Stomach (tissue), 4 donors: ENCODE measurements at regions not wholly inside any gene's neighbourhood (a gene's known extent, or its start where the extent isn't known, plus 50 kb on each side); places are given as distances from the start of the nearest gene placed in this dataset.

ENCODE experiments used
- POLR2A ChIP-seq, 4 donors: fragments of 450-650 bp; IDR thresholded peaks; one replicate each; pipeline ENCODE4 v1.6.1; 2016; ENCODE audit warnings: antibody characterized with exemption in 4 of 4, control low read depth in 2 of 4, mild to moderate bottlenecking in 1 of 4, moderate library complexity in 1 of 4
- POLR2AphosphoS5 ChIP-seq, 3 donors: sonication (generic); formaldehyde crosslinking; IDR thresholded peaks; one replicate each; pipeline ENCODE4 v1.6.1; 2016; ENCODE audit warnings: antibody characterized with exemption in 3 of 3
- TF ChIP-seq, protein P1 (sequence below), 7 experiments: fragments of 450-650 bp in 4 of 7; fragments of 200-600 bp in 3 of 7; sonication (generic) in 3 of 7; IDR thresholded peaks; one replicate each; pipeline ENCODE4 v1.5.1; 2016 to 2019; ENCODE audit warnings: antibody characterized with exemption in 7 of 7, control low read depth in 2 of 7, mild to moderate bottlenecking in 1 of 7

DNA sequence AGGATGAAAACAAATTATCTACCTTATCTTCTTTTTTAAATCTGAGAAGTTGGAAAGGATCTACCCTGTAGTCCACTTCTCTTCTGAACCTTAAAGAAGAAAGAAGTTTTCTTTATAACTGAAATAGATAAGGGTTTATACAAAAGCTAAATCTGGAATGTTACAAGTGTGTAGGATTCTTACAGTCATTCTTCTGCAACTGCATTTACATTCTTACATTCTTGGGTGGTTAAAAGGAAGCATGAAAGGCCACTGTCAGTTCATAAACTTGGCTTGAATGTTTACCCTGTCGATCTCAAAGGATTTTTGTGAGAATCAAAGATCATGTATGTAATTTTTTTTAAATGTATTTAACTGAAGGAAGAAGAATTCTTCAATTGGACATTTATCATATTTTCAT lies 142.1 kb upstream of the BRINP3 start:
- TF ChIP-seq, protein P1, sequence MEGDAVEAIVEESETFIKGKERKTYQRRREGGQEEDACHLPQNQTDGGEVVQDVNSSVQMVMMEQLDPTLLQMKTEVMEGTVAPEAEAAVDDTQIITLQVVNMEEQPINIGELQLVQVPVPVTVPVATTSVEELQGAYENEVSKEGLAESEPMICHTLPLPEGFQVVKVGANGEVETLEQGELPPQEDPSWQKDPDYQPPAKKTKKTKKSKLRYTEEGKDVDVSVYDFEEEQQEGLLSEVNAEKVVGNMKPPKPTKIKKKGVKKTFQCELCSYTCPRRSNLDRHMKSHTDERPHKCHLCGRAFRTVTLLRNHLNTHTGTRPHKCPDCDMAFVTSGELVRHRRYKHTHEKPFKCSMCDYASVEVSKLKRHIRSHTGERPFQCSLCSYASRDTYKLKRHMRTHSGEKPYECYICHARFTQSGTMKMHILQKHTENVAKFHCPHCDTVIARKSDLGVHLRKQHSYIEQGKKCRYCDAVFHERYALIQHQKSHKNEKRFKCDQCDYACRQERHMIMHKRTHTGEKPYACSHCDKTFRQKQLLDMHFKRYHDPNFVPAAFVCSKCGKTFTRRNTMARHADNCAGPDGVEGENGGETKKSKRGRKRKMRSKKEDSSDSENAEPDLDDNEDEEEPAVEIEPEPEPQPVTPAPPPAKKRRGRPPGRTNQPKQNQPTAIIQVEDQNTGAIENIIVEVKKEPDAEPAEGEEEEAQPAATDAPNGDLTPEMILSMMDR (IDR thresholded peaks at IDR 0.05) = no peak
- TF ChIP-seq POLR2A (IDR thresholded peaks at IDR 0.05) (no peak), POLR2AphosphoS5 (IDR thresholded peaks at IDR 0.05) (no peak)
